Breast epithelium (tissue), 4 donors: ENCODE measurements at regions not wholly inside any gene's neighbourhood (a gene's known extent, or its start where the extent isn't known, plus 50 kb on each side); places are given as distances from the start of the nearest gene placed in this dataset.

Experiments
- DNase-seq, 2 donors: peaks; one replicate each; pipeline ENCODE4 v3.0.0-alpha.2; 2019; ENCODE audit warnings: low spot score in 2 of 2
- H3K27ac ChIP-seq, 2 donors: fragments of 200-600 bp; sonication (generic) in 1 of 2; one replicate each; pipeline ENCODE4 v1.5.1; 2016 to 2019; ENCODE audit warnings: mild to moderate bottlenecking in 1 of 2
- H3K27me3 ChIP-seq, 2 donors: fragments of 200-600 bp; sonication (generic) in 1 of 2; one replicate each; pipeline versions ENCODE4 v1.5.1 to v1.6.0; 2017 to 2019; ENCODE audit warnings: control low read depth in 1 of 2, mild to moderate bottlenecking in 1 of 2
- H3K36me3 ChIP-seq: fragments of 200-600 bp; one replicate; pipeline ENCODE4 v1.5.1; 2019
- H3K4me1 ChIP-seq, 2 donors: fragments of 200-600 bp; sonication (generic); one replicate each; pipeline ENCODE4 v1.5.1; 2016 to 2019; ENCODE audit warnings: control low read depth in 1 of 2
- H3K4me3 ChIP-seq, 3 donors: fragments of 200-600 bp; sonication (generic); 1 replicate in 2 of 3; 2 replicates in 1 of 3; pipeline ENCODE4 v1.5.1; 2016 to 2019; ENCODE audit warnings: mild to moderate bottlenecking in 3 of 3, moderate library complexity in 2 of 3
- H3K9me3 ChIP-seq, 2 donors: fragments of 200-600 bp; sonication (generic) in 1 of 2; one replicate each; pipeline ENCODE4 v1.5.1; 2016 to 2019; ENCODE audit warnings: control low read depth in 1 of 2
- CTCF ChIP-seq, 3 donors: fragments of 450-650 bp; IDR thresholded peaks; one replicate each; pipeline ENCODE4 v1.5.1; 2016 to 2017; ENCODE audit warnings: antibody characterized with exemption in 3 of 3, mild to moderate bottlenecking in 3 of 3, moderate library complexity in 3 of 3
- POLR2A ChIP-seq: fragments of 450-650 bp; IDR thresholded peaks from one replicate; pipeline ENCODE4 v1.6.1; 2016; ENCODE audit warnings: antibody characterized with exemption, mild to moderate bottlenecking, moderate library complexity
- POLR2AphosphoS5 ChIP-seq, 3 donors: sonication (generic); formaldehyde crosslinking; IDR thresholded peaks; one replicate each; pipeline ENCODE4 v1.6.1; 2017; ENCODE audit warnings: antibody characterized with exemption in 3 of 3
- intact Hi-C: fragments of 100-400 bp; cut with DNase I; formaldehyde crosslinking; loops from one replicate; pipeline ENCODE4 v1.15.1; 2023; ENCODE audit warnings: low total_unique reads

- H3K27me3 ChIP-seq: no peaks in the 10 kb centered on the region
- intact Hi-C loops: no loop called here
- no peaks in the 10 kb centered on the region for H3K4me1 ChIP-seq
- no peak for DNase-seq
- no peaks in the 10 kb centered on the region for H3K9me3 ChIP-seq
- H3K27ac ChIP-seq: no peak overlapping the region
- no peaks in the 10 kb centered on the region for H3K36me3 ChIP-seq
- TF ChIP-seq CTCF (IDR thresholded peaks at IDR 0.05) (no peak), POLR2AphosphoS5 (IDR thresholded peaks at IDR 0.05) (no peak), POLR2A (no peak)
- no peak overlapping the region for H3K4me3 ChIP-seq
Measured at GRCh38 chr9:99282406-99282805, 60.3 kb downstream of the SEC61B start.

GRCh38 chr9:99285965-99286364 lies 63.9 kb downstream of the SEC61B start:
- no peak for DNase-seq
- H3K4me1 ChIP-seq: no peaks in the 10 kb centered on the region
- H3K27me3 ChIP-seq: no peaks in the 10 kb centered on the region
- intact Hi-C loops: no loop called here
- no peaks in the 10 kb centered on the region for H3K36me3 ChIP-seq
- H3K4me3 ChIP-seq: no peak overlapping the region
- TF ChIP-seq POLR2A (no peak), POLR2AphosphoS5 (IDR thresholded peaks at IDR 0.05) (no peak), CTCF (IDR thresholded peaks at IDR 0.05) (no peak)
- H3K27ac ChIP-seq: no peak overlapping the region
- no peaks in the 10 kb centered on the region for H3K9me3 ChIP-seq

GRCh38 chr9:99286536-99286935 lies 64.5 kb downstream of the SEC61B start:
- Histone ChIP-seq H3K36me3 (no peaks in the 10 kb centered on the region), H3K27ac (no peak overlapping the region), H3K27me3 (no peaks in the 10 kb centered on the region), H3K9me3 (no peaks in the 10 kb centered on the region), H3K4me3 (no peak overlapping the region), H3K4me1 (no peaks in the 10 kb centered on the region)
- intact Hi-C loops: no loop called here
- DNase-seq: no peak
- TF ChIP-seq POLR2AphosphoS5 (IDR thresholded peaks at IDR 0.05) (no peak), POLR2A (no peak), CTCF (IDR thresholded peaks at IDR 0.05) (no peak)

GRCh38 chr9:99287641-99288040 lies 65.6 kb downstream of the SEC61B start:
- no peak for DNase-seq
- no peaks in the 10 kb centered on the region for H3K36me3 ChIP-seq
- TF ChIP-seq POLR2AphosphoS5 (IDR thresholded peaks at IDR 0.05) (no peak), POLR2A (no peak), CTCF (IDR thresholded peaks at IDR 0.05) (no peak)
- H3K27ac ChIP-seq: no peak overlapping the region
- intact Hi-C loops: no loop called here
- H3K27me3 ChIP-seq: no peaks in the 10 kb centered on the region
- no peaks in the 10 kb centered on the region for H3K4me1 ChIP-seq
- no peaks in the 10 kb centered on the region for H3K9me3 ChIP-seq
- no peak overlapping the region for H3K4me3 ChIP-seq

- intact Hi-C loops: no loop called here
- no peak overlapping the region for H3K27ac ChIP-seq
- no peak for DNase-seq
- H3K27me3 ChIP-seq: no peaks in the 10 kb centered on the region
- H3K9me3 ChIP-seq: no peaks in the 10 kb centered on the region
- TF ChIP-seq POLR2A (no peak), POLR2AphosphoS5 (IDR thresholded peaks at IDR 0.05) (no peak), CTCF (IDR thresholded peaks at IDR 0.05) (no peak)
- H3K4me3 ChIP-seq: no peak overlapping the region
- no peaks in the 10 kb centered on the region for H3K4me1 ChIP-seq
- H3K36me3 ChIP-seq: no peaks in the 10 kb centered on the region
Measured at GRCh38 chr9:99288830-99289229, 66.7 kb downstream of the SEC61B start.
